Cardiac muscle cell (in vitro differentiated cells and primary cell): ENCODE measurements at regions not wholly inside any gene's neighbourhood (a gene's known extent, or its start where the extent isn't known, plus 50 kb on each side); places are given as distances from the start of the nearest gene placed in this dataset.

Experiments used
- DNase-seq, 2 donors: peaks; one replicate each; pipeline versions ENCODE4 v3.0.0 to v3.0.0-alpha.2; 2010 to 2017; ENCODE audit warnings: low read depth in 1 of 2, low spot score in 1 of 2
- H3K27ac ChIP-seq: fragments of 200-600 bp; sonication (generic); 2 replicates; pipeline ENCODE4 v1.5.1; 2016
- H3K27me3 ChIP-seq: fragments of 200-600 bp; sonication (generic); 2 replicates; pipeline ENCODE4 v1.6.0; 2016; ENCODE audit warnings: control low read depth
- H3K36me3 ChIP-seq: fragments of 200-600 bp; sonication (generic); 2 replicates; pipeline ENCODE4 v1.5.1; 2016; ENCODE audit warnings: control low read depth
- H3K4me1 ChIP-seq: fragments of 200-600 bp; sonication (generic); 2 replicates; pipeline ENCODE4 v1.8.1; 2017; ENCODE audit warnings: low read depth, mild to moderate bottlenecking, mixed run types
- H3K4me3 ChIP-seq: fragments of 200-600 bp; sonication (generic); 2 replicates; pipeline ENCODE4 v1.5.1; 2016; ENCODE audit warnings: mild to moderate bottlenecking
- H3K9me3 ChIP-seq: fragments of 200-600 bp; sonication (generic); 2 replicates; pipeline ENCODE4 v1.5.1; 2017; ENCODE audit warnings: low read depth, mild to moderate bottlenecking, control low read depth
- TF ChIP-seq, protein P1 (sequence below): IDR thresholded peaks from 2 replicates; pipeline ENCODE4 v1.5.1; 2012; ENCODE audit warnings: low read depth, mild to moderate bottlenecking, low read length

- H3K4me3 ChIP-seq, result no peak overlapping the region
- H3K9me3 ChIP-seq, result no peaks in the 10 kb centered on the region
- DNase-seq, result no peak
- H3K36me3 ChIP-seq, result no peaks in the 10 kb centered on the region
- no peaks in the 10 kb centered on the region for H3K27me3 ChIP-seq
- H3K4me1 ChIP-seq, result no peaks in the 10 kb centered on the region
- H3K27ac ChIP-seq, result no peak overlapping the region
- TF ChIP-seq, protein P1, sequence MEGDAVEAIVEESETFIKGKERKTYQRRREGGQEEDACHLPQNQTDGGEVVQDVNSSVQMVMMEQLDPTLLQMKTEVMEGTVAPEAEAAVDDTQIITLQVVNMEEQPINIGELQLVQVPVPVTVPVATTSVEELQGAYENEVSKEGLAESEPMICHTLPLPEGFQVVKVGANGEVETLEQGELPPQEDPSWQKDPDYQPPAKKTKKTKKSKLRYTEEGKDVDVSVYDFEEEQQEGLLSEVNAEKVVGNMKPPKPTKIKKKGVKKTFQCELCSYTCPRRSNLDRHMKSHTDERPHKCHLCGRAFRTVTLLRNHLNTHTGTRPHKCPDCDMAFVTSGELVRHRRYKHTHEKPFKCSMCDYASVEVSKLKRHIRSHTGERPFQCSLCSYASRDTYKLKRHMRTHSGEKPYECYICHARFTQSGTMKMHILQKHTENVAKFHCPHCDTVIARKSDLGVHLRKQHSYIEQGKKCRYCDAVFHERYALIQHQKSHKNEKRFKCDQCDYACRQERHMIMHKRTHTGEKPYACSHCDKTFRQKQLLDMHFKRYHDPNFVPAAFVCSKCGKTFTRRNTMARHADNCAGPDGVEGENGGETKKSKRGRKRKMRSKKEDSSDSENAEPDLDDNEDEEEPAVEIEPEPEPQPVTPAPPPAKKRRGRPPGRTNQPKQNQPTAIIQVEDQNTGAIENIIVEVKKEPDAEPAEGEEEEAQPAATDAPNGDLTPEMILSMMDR, result no peak
Observed at GRCh38 chr11:71067753-71068152, 184.6 kb downstream of the SHANK2 start.

- H3K27ac ChIP-seq, result no peak overlapping the region
- DNase-seq, result no peak
- H3K4me3 ChIP-seq, result no peak overlapping the region
- TF ChIP-seq, protein P1, result no peak
- H3K4me1 ChIP-seq, result no peaks in the 10 kb centered on the region
- H3K27me3 ChIP-seq, result no peaks in the 10 kb centered on the region
- H3K9me3 ChIP-seq, result no peaks in the 10 kb centered on the region
- no peaks in the 10 kb centered on the region for H3K36me3 ChIP-seq
Observed at GRCh38 chr11:71066311-71066710, 186.1 kb downstream of the SHANK2 start.

GRCh38 chr11:71065841-71066240 is 186.5 kb downstream of the SHANK2 start:
- TF ChIP-seq, protein P1, result no peak
- Histone ChIP-seq H3K4me1 (no peaks in the 10 kb centered on the region), H3K27ac (no peak overlapping the region), H3K4me3 (no peak overlapping the region), H3K36me3 (no peaks in the 10 kb centered on the region), H3K27me3 (no peaks in the 10 kb centered on the region), H3K9me3 (no peaks in the 10 kb centered on the region)
- no peak for DNase-seq

DNA sequence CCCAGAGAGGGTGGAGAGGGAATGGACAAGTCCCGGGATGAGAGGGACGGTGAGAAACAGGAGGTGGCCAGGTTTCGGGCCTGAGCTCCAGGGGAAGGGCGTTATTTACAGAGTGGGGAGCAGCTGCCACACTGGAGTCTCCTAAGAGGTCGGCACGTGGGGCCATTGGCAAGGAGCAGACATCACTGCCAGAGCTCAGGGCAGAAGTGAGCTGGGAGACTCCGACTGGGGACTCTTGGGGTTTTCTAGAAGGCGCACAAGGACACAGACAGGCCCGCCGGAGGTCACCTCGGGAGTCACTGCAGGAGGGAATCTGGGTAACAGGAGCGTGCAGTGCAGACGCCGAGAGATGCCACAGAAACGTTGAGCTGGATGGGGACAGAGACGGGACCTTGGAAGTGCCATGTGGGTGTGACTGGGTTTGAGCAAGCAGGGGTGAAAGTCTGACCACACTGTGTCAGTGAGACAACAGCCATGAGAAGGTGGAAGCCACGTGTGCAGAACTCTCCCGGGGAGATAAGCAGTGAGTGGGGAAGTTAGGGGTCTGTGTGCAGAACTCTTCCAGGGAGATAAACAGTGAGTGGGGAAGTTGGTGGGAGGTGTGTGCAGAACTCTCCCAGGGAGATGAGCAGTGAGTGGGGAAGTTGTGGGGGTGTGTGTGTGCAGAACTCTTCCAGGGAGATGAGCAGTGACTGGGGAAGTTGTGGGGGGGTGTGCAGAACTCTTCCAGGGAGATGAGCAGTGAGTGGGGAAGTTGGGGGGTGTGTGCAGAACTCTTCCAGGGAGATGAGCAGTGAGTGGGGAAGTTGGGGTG is 187.5 kb downstream of the SHANK2 start:
- no peak for DNase-seq
- Histone ChIP-seq H3K27ac (no peak overlapping the region), H3K27me3 (no peaks in the 10 kb centered on the region), H3K4me3 (no peak overlapping the region), H3K9me3 (no peaks in the 10 kb centered on the region), H3K36me3 (no peaks in the 10 kb centered on the region), H3K4me1 (no peaks in the 10 kb centered on the region)
- TF ChIP-seq, protein P1, result no peak

GRCh38 chr11:71064183-71064582 is 188.2 kb downstream of the SHANK2 start:
- H3K9me3 ChIP-seq, result no peaks in the 10 kb centered on the region
- no peak for DNase-seq
- H3K36me3 ChIP-seq, result no peaks in the 10 kb centered on the region
- TF ChIP-seq, protein P1, result no peak
- H3K27me3 ChIP-seq, result no peaks in the 10 kb centered on the region
- H3K27ac ChIP-seq, result no peak overlapping the region
- no peaks in the 10 kb centered on the region for H3K4me1 ChIP-seq
- H3K4me3 ChIP-seq, result no peak overlapping the region
